MM.1S (cell line): ENCODE measurements at regions not wholly inside any gene's neighbourhood (a gene's known extent, or its start where the extent isn't known, plus 50 kb on each side); places are given as distances from the start of the nearest gene placed in this dataset.

Experiments used
- DNase-seq: peaks from one replicate; pipeline ENCODE4 v3.0.0-alpha.2; 2015
- H2AFZ ChIP-seq: fragments of 300-600 bp; sonication (generic); 2 replicates; pipeline ENCODE4 v1.6.0; 2016; ENCODE audit warnings: antibody characterized with exemption, low read length
- H3F3A ChIP-seq: fragments of 300-600 bp; sonication (generic); 2 replicates; pipeline ENCODE4 v1.6.1; 2016; ENCODE audit warnings: mild to moderate bottlenecking, antibody characterized with exemption, low read length, moderate library complexity, mixed read lengths; ENCODE audit not compliant: insufficient read depth
- H3K27ac ChIP-seq: fragments of 300-600 bp; sonication (generic); 2 replicates; pipeline ENCODE4 v1.5.1; 2016; ENCODE audit warnings: mild to moderate bottlenecking, low read length
- H3K27me3 ChIP-seq: fragments of 300-600 bp; sonication (generic); replicated peaks from 2 replicates; pipeline ENCODE4 v1.6.0; 2016; ENCODE audit warnings: low read length; ENCODE audit not compliant: insufficient read depth
- H3K36me3 ChIP-seq: fragments of 300-600 bp; sonication (generic); replicated peaks from 2 replicates; pipeline ENCODE4 v1.6.1; 2016; ENCODE audit warnings: mild to moderate bottlenecking, low read length, mixed read lengths; ENCODE audit not compliant: insufficient read depth
- H3K4me1 ChIP-seq: fragments of 300-600 bp; sonication (generic); 2 replicates; pipeline ENCODE4 v1.6.1; 2016; ENCODE audit warnings: low read length, mixed read lengths
- H3K4me2 ChIP-seq: fragments of 300-600 bp; sonication (generic); 2 replicates; pipeline ENCODE4 v1.6.0; 2016; ENCODE audit warnings: low read depth, low read length
- H3K4me3 ChIP-seq: fragments of 300-600 bp; sonication (generic); 2 replicates; pipeline ENCODE4 v1.5.1; 2016; ENCODE audit warnings: low read length, mixed read lengths
- H3K79me2 ChIP-seq: fragments of 300-600 bp; sonication (generic); 2 replicates; pipeline ENCODE4 v1.6.1; 2016; ENCODE audit warnings: mixed run types, low read length, mixed read lengths
- H3K9ac ChIP-seq: fragments of 300-600 bp; sonication (generic); 2 replicates; pipeline ENCODE4 v1.6.1; 2016; ENCODE audit warnings: low read length, mixed read lengths
- H3K9me2 ChIP-seq: fragments of 300-600 bp; sonication (generic); replicated peaks from 2 replicates; pipeline ENCODE4 v1.6.1; 2016; ENCODE audit warnings: mild to moderate bottlenecking, low read length, mixed read lengths; ENCODE audit not compliant: insufficient read depth
- H3K9me3 ChIP-seq: fragments of 300-600 bp; sonication (generic); replicated peaks from 2 replicates; pipeline ENCODE4 v1.6.1; 2016; ENCODE audit warnings: mild to moderate bottlenecking, low read length, mixed read lengths; ENCODE audit not compliant: insufficient read depth
- H4K20me1 ChIP-seq: fragments of 300-600 bp; sonication (generic); 2 replicates; pipeline ENCODE4 v1.6.1; 2016; ENCODE audit warnings: mild to moderate bottlenecking, low read length, moderate library complexity, mixed read lengths; ENCODE audit not compliant: insufficient read depth
- EZH2 ChIP-seq: fragments of 300-600 bp; sonication (generic); optimal IDR thresholded peaks from 2 replicates; pipeline ENCODE3; 2017; ENCODE audit warnings: low read depth, mild to moderate bottlenecking, antibody characterized with exemption, low read length, mixed read lengths
- EZH2phosphoT487 ChIP-seq: fragments of 300-600 bp; sonication (generic); IDR thresholded peaks from 2 replicates; pipeline ENCODE4 v1.6.1; 2018; ENCODE audit warnings: antibody characterized with exemption, low read length
- TF ChIP-seq, protein P1 (sequence below): fragments of 300-600 bp; sonication (generic); IDR thresholded peaks from 2 replicates; pipeline ENCODE4 v1.5.1; 2016; ENCODE audit warnings: antibody characterized with exemption, low read length, mixed read lengths

DNA sequence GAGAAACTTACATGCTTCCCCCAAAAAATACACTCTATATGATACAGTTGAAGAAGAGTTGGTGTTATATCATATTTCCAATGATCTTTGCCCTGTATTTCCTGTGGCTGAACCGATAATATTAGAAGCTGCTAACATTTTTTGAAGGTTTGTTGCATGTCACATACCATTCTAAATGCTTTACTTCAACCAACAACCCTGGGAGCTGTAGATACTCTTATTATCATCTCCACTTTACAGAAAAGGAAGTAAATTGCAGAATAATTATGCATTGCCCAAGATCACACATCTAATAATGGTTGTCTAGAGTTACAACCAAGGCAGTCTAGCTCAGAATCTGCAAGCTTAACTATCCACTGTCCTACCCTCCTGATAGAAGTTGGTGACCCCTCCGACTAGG, 182.8 kb downstream of the NUAK1 start:
- no peak for DNase-seq
- H3F3A ChIP-seq = no peaks in the 10 kb centered on the region
- H3K27me3 ChIP-seq = no peaks in the 10 kb centered on the region

DNA sequence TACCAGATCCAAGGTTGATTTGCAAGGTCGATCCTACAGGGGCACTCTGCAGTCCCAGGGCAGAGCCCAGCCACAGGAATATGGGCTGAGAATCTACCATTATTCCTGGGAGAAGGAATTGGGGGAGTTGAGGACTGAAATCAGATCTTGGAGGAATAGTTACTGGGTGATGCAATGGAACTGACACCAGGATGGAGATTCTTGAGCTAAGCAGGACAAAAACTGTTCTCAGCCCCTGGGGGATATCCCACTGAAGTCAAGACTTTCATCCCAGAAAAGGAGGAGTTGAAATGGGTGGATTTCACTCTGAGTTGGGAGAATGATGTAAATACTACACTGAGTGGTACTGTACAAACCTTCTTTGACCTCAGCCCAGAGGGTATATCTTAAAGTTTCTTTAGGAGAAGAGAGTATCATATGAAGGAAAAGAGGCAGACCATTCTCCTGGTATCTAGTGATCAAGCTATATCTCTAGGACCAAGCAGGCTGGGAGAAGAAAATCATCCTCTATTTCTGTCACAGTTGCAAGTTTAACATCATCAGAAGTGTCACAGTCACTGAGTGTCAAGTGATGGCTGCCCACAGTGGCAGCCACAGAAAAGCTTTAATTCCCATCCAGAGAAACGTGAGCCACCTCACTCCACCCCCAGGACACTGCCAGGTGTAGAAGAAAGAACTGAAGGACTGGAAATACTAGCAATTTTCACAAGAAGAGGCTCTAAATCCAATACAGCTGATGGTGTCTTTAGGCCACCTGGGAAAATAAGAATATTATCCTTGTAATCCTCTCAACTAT, 181.9 kb downstream of the NUAK1 start:
- Histone ChIP-seq H3K9ac (no peak overlapping the region), H2AFZ (no peak overlapping the region), H3K27me3 (no peaks in the 10 kb centered on the region), H3K9me2 (no peaks in the 10 kb centered on the region), H3K4me3 (no peak overlapping the region), H3K79me2 (no peaks in the 10 kb centered on the region), H3K27ac (no peak overlapping the region), H4K20me1 (no peaks in the 10 kb centered on the region), H3K4me1 (no peaks in the 10 kb centered on the region), H3K9me3 (no peaks in the 10 kb centered on the region), H3F3A (no peaks in the 10 kb centered on the region), H3K4me2 (no peak overlapping the region), H3K36me3 (no peaks in the 10 kb centered on the region)
- no peak for DNase-seq
- no peak for TF ChIP-seq EZH2phosphoT487
- TF ChIP-seq, protein P1, sequence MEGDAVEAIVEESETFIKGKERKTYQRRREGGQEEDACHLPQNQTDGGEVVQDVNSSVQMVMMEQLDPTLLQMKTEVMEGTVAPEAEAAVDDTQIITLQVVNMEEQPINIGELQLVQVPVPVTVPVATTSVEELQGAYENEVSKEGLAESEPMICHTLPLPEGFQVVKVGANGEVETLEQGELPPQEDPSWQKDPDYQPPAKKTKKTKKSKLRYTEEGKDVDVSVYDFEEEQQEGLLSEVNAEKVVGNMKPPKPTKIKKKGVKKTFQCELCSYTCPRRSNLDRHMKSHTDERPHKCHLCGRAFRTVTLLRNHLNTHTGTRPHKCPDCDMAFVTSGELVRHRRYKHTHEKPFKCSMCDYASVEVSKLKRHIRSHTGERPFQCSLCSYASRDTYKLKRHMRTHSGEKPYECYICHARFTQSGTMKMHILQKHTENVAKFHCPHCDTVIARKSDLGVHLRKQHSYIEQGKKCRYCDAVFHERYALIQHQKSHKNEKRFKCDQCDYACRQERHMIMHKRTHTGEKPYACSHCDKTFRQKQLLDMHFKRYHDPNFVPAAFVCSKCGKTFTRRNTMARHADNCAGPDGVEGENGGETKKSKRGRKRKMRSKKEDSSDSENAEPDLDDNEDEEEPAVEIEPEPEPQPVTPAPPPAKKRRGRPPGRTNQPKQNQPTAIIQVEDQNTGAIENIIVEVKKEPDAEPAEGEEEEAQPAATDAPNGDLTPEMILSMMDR = no peak
- no peak for TF ChIP-seq EZH2

More for the DNA sequence above, 182.8 kb downstream of the NUAK1 start:
- Histone ChIP-seq H3K9me3 (no peaks in the 10 kb centered on the region), H2AFZ (no peak overlapping the region), H3K9ac (no peak overlapping the region), H3K36me3 (no peaks in the 10 kb centered on the region), H3K4me1 (no peaks in the 10 kb centered on the region), H3K27ac (no peak overlapping the region), H3K4me2 (no peak overlapping the region), H3K79me2 (no peaks in the 10 kb centered on the region), H4K20me1 (no peaks in the 10 kb centered on the region), H3K4me3 (no peak overlapping the region), H3K9me2 (no peaks in the 10 kb centered on the region)
- TF ChIP-seq, protein P1 = no peak
- no peak for TF ChIP-seq EZH2phosphoT487
- TF ChIP-seq EZH2 = no peak

DNA sequence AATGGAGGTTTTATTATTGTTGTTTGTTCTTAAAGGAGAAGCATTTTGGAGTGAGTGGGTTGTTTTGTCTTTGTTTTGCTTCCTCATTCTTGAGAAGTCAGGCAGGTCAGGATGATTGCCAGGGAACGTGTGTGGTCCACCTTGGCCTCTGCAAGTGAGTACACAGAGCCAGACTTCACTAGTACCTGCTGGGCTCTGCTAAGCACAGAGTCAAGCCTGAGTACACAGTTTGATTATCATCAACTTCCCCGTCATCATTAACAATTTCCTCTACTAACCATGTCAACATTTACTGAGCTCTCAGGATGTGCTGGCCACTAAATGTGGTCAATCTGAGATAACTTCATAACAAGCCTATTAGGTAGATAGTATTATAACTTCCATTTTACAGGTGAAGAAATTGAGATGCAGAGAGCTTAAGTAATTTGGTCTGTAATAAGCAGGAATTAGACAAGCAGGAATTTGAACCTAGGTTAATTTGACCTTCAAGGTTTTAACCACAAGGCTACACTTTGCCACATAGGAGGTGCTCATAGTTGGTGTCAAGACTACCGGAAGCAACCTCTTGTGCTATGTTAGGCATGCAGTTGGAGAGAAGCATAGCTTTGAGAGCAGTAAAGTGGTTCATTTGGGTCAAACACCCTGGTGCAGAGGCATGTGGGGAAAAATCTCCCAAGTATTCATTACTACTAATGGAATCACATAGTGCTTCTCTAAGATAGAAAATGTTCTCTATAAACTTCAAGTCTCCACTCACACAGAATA, 178.3 kb downstream of the NUAK1 start:
- H3K79me2 ChIP-seq = no peaks in the 10 kb centered on the region
- H3K4me2 ChIP-seq = no peak overlapping the region
- no peaks in the 10 kb centered on the region for H3K9me2 ChIP-seq
- H3F3A ChIP-seq = no peaks in the 10 kb centered on the region
- no peaks in the 10 kb centered on the region for H3K9me3 ChIP-seq
- TF ChIP-seq, protein P1 = no peak
- H2AFZ ChIP-seq = no peak overlapping the region
- H3K27me3 ChIP-seq = no peaks in the 10 kb centered on the region
- H3K4me3 ChIP-seq = no peak overlapping the region
- DNase-seq = no peak
- no peaks in the 10 kb centered on the region for H3K36me3 ChIP-seq
- no peak overlapping the region for H3K9ac ChIP-seq
- no peak overlapping the region for H3K27ac ChIP-seq
- no peaks in the 10 kb centered on the region for H3K4me1 ChIP-seq
- H4K20me1 ChIP-seq = no peaks in the 10 kb centered on the region
